KMS-11 (cell line): ENCODE measurements at regions not wholly inside any gene's neighbourhood (a gene's known extent, or its start where the extent isn't known, plus 50 kb on each side); places are given as distances from the start of the nearest gene placed in this dataset.

Experiments used
- H2AFZ ChIP-seq: fragments of 200-600 bp; sonication (generic); 2 replicates; pipeline ENCODE4 v1.6.1; 2016; ENCODE audit warnings: antibody characterized with exemption, mixed run types, low read depth
- H3K27ac ChIP-seq: fragments of 200-600 bp; sonication (generic); 2 replicates; pipeline ENCODE4 v1.6.1; 2016; ENCODE audit warnings: mild to moderate bottlenecking, mixed run types
- H3K27me3 ChIP-seq: fragments of 200-600 bp; sonication (generic); 2 replicates; pipeline ENCODE4 v1.6.1; 2017; ENCODE audit warnings: mild to moderate bottlenecking, low read depth, mixed run types, moderate library complexity; ENCODE audit not compliant: insufficient read depth
- H3K36me3 ChIP-seq: fragments of 200-600 bp; sonication (generic); 2 replicates; pipeline ENCODE4 v1.6.1; 2017; ENCODE audit warnings: mild to moderate bottlenecking, mixed run types; ENCODE audit not compliant: insufficient read depth
- H3K4me1 ChIP-seq: fragments of 200-600 bp; sonication (generic); 2 replicates; pipeline ENCODE4 v1.6.1; 2016; ENCODE audit warnings: mild to moderate bottlenecking, low read depth, mixed run types; ENCODE audit not compliant: poor library complexity, severe bottlenecking
- H3K4me2 ChIP-seq: fragments of 200-600 bp; sonication (generic); 2 replicates; pipeline ENCODE4 v1.7.0; 2016; ENCODE audit warnings: mild to moderate bottlenecking, mixed run types
- H3K4me3 ChIP-seq: fragments of 200-600 bp; sonication (generic); IDR thresholded peaks from 2 replicates; pipeline ENCODE4 v1.6.1; 2017; ENCODE audit warnings: low read depth, low read length, mixed read lengths; ENCODE audit not compliant: insufficient read depth
- H3K79me2 ChIP-seq: fragments of 200-600 bp; sonication (generic); 2 replicates; pipeline ENCODE4 v1.6.1; 2016; ENCODE audit warnings: low read depth, mixed run types; ENCODE audit not compliant: insufficient read depth
- H3K9ac ChIP-seq: fragments of 200-600 bp; sonication (generic); 2 replicates; pipeline ENCODE4 v1.6.1; 2016; ENCODE audit warnings: mild to moderate bottlenecking, mixed run types
- H4K20me1 ChIP-seq: fragments of 200-600 bp; sonication (generic); 2 replicates; pipeline ENCODE4 v1.6.1; 2016; ENCODE audit warnings: mild to moderate bottlenecking, mixed run types; ENCODE audit not compliant: insufficient read depth
- TF ChIP-seq, protein P1 (sequence below): fragments of 200-600 bp; sonication (generic); conservative IDR thresholded peaks from 2 replicates; pipeline ENCODE4 v1.6.1; 2017; ENCODE audit warnings: low read depth, mild to moderate bottlenecking, antibody characterized with exemption, low read length, moderate library complexity, mixed read lengths

DNA sequence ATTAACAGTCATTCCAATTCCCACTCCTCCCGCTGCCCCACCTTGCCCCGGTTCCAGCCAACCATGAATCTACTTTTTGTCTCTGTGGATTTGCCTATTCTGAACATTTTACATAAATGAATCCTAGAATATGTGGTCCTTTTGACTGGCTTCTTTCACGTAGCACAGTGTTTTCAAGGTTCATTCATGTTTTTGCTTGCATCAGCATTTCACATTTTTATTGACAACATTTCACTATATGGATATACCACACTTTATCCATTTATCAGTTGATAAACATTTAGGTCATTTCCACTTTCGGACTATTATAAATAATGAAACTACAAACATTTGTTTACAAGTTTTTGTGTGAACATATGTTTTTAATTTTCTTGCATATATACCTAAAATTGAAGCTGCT lies 182.0 kb downstream of the ZNF248 start:
- H3K4me3 ChIP-seq = no peak overlapping the region
- no peaks in the 10 kb centered on the region for H3K27me3 ChIP-seq
- no peak overlapping the region for H3K9ac ChIP-seq
- no peaks in the 10 kb centered on the region for H3K36me3 ChIP-seq
- no peak overlapping the region for H2AFZ ChIP-seq
- no peaks in the 10 kb centered on the region for H4K20me1 ChIP-seq
- TF ChIP-seq, protein P1, sequence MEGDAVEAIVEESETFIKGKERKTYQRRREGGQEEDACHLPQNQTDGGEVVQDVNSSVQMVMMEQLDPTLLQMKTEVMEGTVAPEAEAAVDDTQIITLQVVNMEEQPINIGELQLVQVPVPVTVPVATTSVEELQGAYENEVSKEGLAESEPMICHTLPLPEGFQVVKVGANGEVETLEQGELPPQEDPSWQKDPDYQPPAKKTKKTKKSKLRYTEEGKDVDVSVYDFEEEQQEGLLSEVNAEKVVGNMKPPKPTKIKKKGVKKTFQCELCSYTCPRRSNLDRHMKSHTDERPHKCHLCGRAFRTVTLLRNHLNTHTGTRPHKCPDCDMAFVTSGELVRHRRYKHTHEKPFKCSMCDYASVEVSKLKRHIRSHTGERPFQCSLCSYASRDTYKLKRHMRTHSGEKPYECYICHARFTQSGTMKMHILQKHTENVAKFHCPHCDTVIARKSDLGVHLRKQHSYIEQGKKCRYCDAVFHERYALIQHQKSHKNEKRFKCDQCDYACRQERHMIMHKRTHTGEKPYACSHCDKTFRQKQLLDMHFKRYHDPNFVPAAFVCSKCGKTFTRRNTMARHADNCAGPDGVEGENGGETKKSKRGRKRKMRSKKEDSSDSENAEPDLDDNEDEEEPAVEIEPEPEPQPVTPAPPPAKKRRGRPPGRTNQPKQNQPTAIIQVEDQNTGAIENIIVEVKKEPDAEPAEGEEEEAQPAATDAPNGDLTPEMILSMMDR = no peak
- no peaks in the 10 kb centered on the region for H3K79me2 ChIP-seq
- H3K27ac ChIP-seq = no peak overlapping the region
- no peaks in the 10 kb centered on the region for H3K4me1 ChIP-seq
- no peak overlapping the region for H3K4me2 ChIP-seq

DNA sequence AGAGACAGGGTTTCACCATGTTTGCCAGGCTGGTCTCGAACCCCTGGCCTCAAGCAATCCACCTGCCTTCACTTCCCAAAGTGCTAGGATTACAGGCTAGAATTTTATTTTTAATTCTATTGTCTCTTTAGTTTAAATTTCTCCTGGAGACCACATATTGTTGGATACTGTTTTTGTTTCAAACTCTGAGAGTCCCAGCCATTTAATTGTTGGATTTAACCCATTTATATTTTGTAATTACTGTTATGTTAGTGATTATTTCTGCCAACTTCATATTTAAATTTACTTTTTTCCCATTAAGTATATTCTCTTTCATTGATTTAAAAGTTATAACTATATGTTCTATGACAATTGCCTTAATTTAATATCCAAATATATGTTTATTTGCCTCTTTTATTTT lies 185.6 kb downstream of the ZNF248 start:
- H3K36me3 ChIP-seq = no peaks in the 10 kb centered on the region
- no peak overlapping the region for H2AFZ ChIP-seq
- no peaks in the 10 kb centered on the region for H3K79me2 ChIP-seq
- no peak overlapping the region for H3K9ac ChIP-seq
- H3K4me2 ChIP-seq = no peak overlapping the region
- no peaks in the 10 kb centered on the region for H3K4me1 ChIP-seq
- H4K20me1 ChIP-seq = no peaks in the 10 kb centered on the region
- H3K4me3 ChIP-seq = no peak overlapping the region
- no peak overlapping the region for H3K27ac ChIP-seq
- TF ChIP-seq, protein P1 = no peak
- no peaks in the 10 kb centered on the region for H3K27me3 ChIP-seq

DNA sequence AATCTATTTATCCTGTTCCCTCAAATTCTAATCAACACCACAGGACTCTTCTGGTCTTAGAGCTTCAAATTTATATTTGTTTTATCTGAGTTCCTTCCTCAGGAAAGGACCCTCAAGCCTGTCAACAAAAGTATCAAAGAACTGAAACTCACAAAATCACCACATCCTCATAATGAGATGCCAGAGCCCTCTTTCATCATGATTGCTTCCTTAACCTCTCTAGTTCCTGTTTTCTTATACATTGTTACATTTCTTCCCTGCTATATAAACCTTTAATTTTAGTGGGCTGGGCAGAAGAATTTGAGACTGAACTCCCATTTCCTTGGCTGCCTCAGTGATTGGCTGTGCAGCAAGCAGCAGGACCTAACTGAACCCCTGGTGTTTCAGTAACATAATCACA lies 189.7 kb downstream of the ZNF248 start:
- Histone ChIP-seq H3K4me3 (no peak overlapping the region), H3K36me3 (no peaks in the 10 kb centered on the region), H3K79me2 (no peaks in the 10 kb centered on the region), H3K4me2 (no peak overlapping the region), H3K4me1 (no peaks in the 10 kb centered on the region), H3K9ac (no peak overlapping the region), H4K20me1 (no peaks in the 10 kb centered on the region), H3K27me3 (no peaks in the 10 kb centered on the region), H3K27ac (no peak overlapping the region), H2AFZ (no peak overlapping the region)
- TF ChIP-seq, protein P1 = no peak

DNA sequence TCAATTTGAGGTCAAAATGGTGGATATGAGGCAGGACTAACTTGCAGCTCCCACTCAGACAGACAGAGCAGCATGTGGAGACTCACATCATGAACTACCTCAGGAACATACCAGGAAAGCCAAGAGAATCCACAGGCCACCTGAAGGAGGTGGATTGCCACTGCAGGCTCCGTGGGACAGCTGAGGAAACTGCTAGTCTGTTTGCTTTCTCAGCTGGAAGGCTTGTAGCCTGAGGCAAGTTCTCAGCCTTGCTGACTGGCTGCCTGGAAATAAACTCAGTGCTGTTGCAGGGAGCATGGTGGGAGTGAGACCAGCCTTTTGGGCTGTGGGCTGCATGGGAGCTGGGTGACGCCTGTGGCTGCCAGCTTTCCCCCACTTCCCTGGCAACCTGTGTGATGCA lies 202.9 kb downstream of the ZNF248 start:
- no peaks in the 10 kb centered on the region for H3K27me3 ChIP-seq
- no peaks in the 10 kb centered on the region for H4K20me1 ChIP-seq
- no peaks in the 10 kb centered on the region for H3K36me3 ChIP-seq
- no peak overlapping the region for H2AFZ ChIP-seq
- H3K27ac ChIP-seq = no peak overlapping the region
- no peak overlapping the region for H3K9ac ChIP-seq
- no peaks in the 10 kb centered on the region for H3K79me2 ChIP-seq
- no peak overlapping the region for H3K4me3 ChIP-seq
- H3K4me2 ChIP-seq = no peak overlapping the region
- TF ChIP-seq, protein P1 = no peak
- no peaks in the 10 kb centered on the region for H3K4me1 ChIP-seq

DNA sequence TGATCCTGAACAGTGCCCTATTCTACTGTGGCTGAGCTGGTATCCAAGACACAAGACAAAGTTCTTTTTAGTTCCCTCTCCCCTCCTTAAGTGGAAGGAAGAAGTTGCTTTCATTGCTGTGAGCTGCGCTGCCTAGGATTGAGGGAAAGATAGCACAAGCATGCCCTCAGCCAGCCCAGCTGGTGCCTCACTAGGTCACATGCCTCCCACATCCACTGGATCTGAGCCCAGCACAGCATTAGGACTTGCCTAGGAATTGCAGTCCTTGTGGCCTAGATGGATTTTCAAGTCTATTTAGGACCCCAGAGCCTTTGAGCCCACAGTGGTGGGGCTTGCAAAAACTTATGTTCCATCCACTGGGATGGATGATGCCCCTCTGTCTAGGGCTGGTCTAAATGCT lies 214.2 kb downstream of the ZNF248 start:
- Histone ChIP-seq H3K27me3 (no peaks in the 10 kb centered on the region), H3K4me1 (no peaks in the 10 kb centered on the region), H3K9ac (no peak overlapping the region), H3K4me2 (no peak overlapping the region), H2AFZ (no peak overlapping the region), H4K20me1 (no peaks in the 10 kb centered on the region), H3K79me2 (no peaks in the 10 kb centered on the region), H3K36me3 (no peaks in the 10 kb centered on the region), H3K4me3 (no peak overlapping the region), H3K27ac (no peak overlapping the region)
- TF ChIP-seq, protein P1 = no peak
